H1 (cell line): ENCODE measurements at regions not wholly inside any gene's neighbourhood (a gene's known extent, or its start where the extent isn't known, plus 50 kb on each side); places are given as distances from the start of the nearest gene placed in this dataset.

Experiments
- CTCF ChIA-PET: fragments of 300-600 bp; sonication (Branson Sonifier 250); formaldehyde crosslinking; loops from one replicate; lab custom pipeline; 2021; ENCODE audit not compliant: partially characterized antibody; lab: Charles Lee
- POLR2A ChIA-PET: fragments of 300-600 bp; sonication (Branson Sonifier 250); formaldehyde crosslinking; loops from one replicate; lab custom pipeline; 2021; ENCODE audit warnings: inconsistent platforms; ENCODE audit not compliant: partially characterized antibody; lab: Charles Lee
- DNase-seq, 2 experiments: peaks; one replicate each; pipeline versions ENCODE4 v3.0.0 to v3.0.0-alpha.2; 2010 to 2022; ENCODE audit warnings: low spot score in 2 of 2, low read depth in 1 of 2, mixed read lengths in 1 of 2
- FAIRE-seq: peaks from 2 replicates; lab custom pipeline; 2011; peaks lifted over from hg19 to GRCh38; lab: Jason Lieb, UNC
- H2AFZ ChIP-seq: 2 replicates; pipeline ENCODE4 v1.8.1; 2012; ENCODE audit warnings: low read length, inconsistent platforms
- H2AK5ac ChIP-seq: 2 replicates; pipeline ENCODE4 v1.6.1; 2013; ENCODE audit warnings: low read depth, low read length
- H2BK120ac ChIP-seq: replicated peaks from 2 replicates; pipeline ENCODE3; 2013; ENCODE audit warnings: low read depth, low read length, inconsistent platforms
- H2BK12ac ChIP-seq: 2 replicates; pipeline ENCODE4 v1.6.1; 2013; ENCODE audit warnings: low read depth, low read length
- H2BK15ac ChIP-seq: 2 replicates; pipeline ENCODE4 v1.6.1; 2013; ENCODE audit warnings: low read length
- H2BK20ac ChIP-seq: 2 replicates; pipeline ENCODE4 v1.6.1; 2013; ENCODE audit warnings: low read length
- H2BK5ac ChIP-seq: 2 replicates; pipeline ENCODE4 v1.6.1; 2013; ENCODE audit warnings: low read depth, low read length
- H3K14ac ChIP-seq: 2 replicates; pipeline ENCODE4 v1.6.1; 2013; ENCODE audit warnings: inconsistent platforms; ENCODE audit not compliant: insufficient read length
- H3K18ac ChIP-seq: 2 replicates; pipeline ENCODE4 v1.6.1; 2013; ENCODE audit warnings: low read length; ENCODE audit errors: extremely low read depth
- H3K23ac ChIP-seq: 2 replicates; pipeline ENCODE4 v1.6.1; 2013; ENCODE audit warnings: inconsistent platforms; ENCODE audit not compliant: insufficient read length
- H3K23me2 ChIP-seq: 2 replicates; pipeline ENCODE4 v1.6.1; 2013; ENCODE audit warnings: low read depth, low read length
- H3K27ac ChIP-seq: 2 replicates; pipeline ENCODE4 v1.6.1; 2011; ENCODE audit warnings: low read depth, low read length, inconsistent platforms
- H3K27me3 ChIP-seq, 4 experiments: replicated peaks in 1 of 4; 1 replicate in 1 of 4; 2 replicates in 3 of 4; pipeline versions ENCODE4 v1.6.1 to v1.8.1; 2011 to 2013; ENCODE audit warnings: low read length in 3 of 4, mild to moderate bottlenecking in 3 of 4, inconsistent platforms in 2 of 4, mixed read lengths in 2 of 4, moderate library complexity in 1 of 4; ENCODE audit not compliant: control insufficient read depth in 3 of 4, insufficient read depth in 3 of 4; ENCODE audit errors: extremely low read depth in 1 of 4
- H3K36me3 ChIP-seq, 4 experiments: 2 replicates each; pipeline versions ENCODE4 v1.6.1 to v1.8.1; 2011 to 2013; ENCODE audit warnings: mild to moderate bottlenecking in 4 of 4, low read length in 3 of 4, moderate library complexity in 2 of 4, control low read depth in 1 of 4, inconsistent platforms in 1 of 4; ENCODE audit not compliant: insufficient read depth in 4 of 4, control insufficient read depth in 2 of 4
- H3K4ac ChIP-seq: replicated peaks from 2 replicates; pipeline ENCODE3; 2013; ENCODE audit warnings: low read length, low read depth, mixed read lengths, inconsistent platforms; ENCODE audit not compliant: insufficient read length
- H3K4me1 ChIP-seq, 4 experiments: replicated peaks in 1 of 4; 1 replicate in 1 of 4; 2 replicates in 3 of 4; pipeline versions ENCODE4 v1.6.1 to v1.8.1; 2011 to 2013; ENCODE audit warnings: low read length in 3 of 4, inconsistent platforms in 2 of 4, mixed read lengths in 1 of 4; ENCODE audit not compliant: insufficient read depth in 4 of 4, control insufficient read depth in 3 of 4
- H3K4me2 ChIP-seq, 2 experiments: 2 replicates each; pipeline versions ENCODE4 v1.6.1 to v1.8.1; 2011 to 2013; ENCODE audit warnings: low read depth in 2 of 2, low read length in 2 of 2, control low read depth in 1 of 2, inconsistent platforms in 1 of 2, mild to moderate bottlenecking in 1 of 2; ENCODE audit not compliant: insufficient read depth in 1 of 2
- H3K4me3 ChIP-seq, 4 experiments: fragments of 200-600, 300-600 bp in 1 of 4; sonication (generic), shearing (Covaris generic), sonication (Bioruptor Twin) in 1 of 4; 2 replicates each; pipeline versions ENCODE4 v1.5.1 to v1.8.1; 2011 to 2016; ENCODE audit warnings: low read length in 4 of 4, low read depth in 3 of 4, control low read depth in 2 of 4, inconsistent platforms in 2 of 4, mild to moderate bottlenecking in 2 of 4, mixed read lengths in 1 of 4, moderate library complexity in 1 of 4; ENCODE audit not compliant: insufficient read depth in 2 of 4; ENCODE audit errors: extremely low read depth in 1 of 4
- H3K56ac ChIP-seq: replicated peaks from 2 replicates; pipeline ENCODE3; 2013; ENCODE audit warnings: low read depth, mild to moderate bottlenecking, mixed read lengths, low read length, inconsistent platforms; ENCODE audit not compliant: insufficient read length
- H3K79me1 ChIP-seq: 2 replicates; pipeline ENCODE4 v1.6.1; 2013; ENCODE audit warnings: low read depth, low read length, control low read depth
- H3K79me2 ChIP-seq, 2 experiments: 2 replicates each; pipeline versions ENCODE4 v1.6.1 to v1.8.1; 2012 to 2013; ENCODE audit warnings: low read length in 2 of 2, mild to moderate bottlenecking in 2 of 2, inconsistent platforms in 1 of 2; ENCODE audit not compliant: insufficient read depth in 2 of 2, control insufficient read depth in 1 of 2
- H3K9ac ChIP-seq, 4 experiments: replicated peaks in 1 of 4; 1 replicate in 1 of 4; 2 replicates in 3 of 4; pipeline versions ENCODE4 v1.6.1 to v1.8.1; 2011 to 2013; ENCODE audit warnings: low read depth in 3 of 4, low read length in 3 of 4, control low read depth in 2 of 4, mild to moderate bottlenecking in 2 of 4, moderate library complexity in 2 of 4, inconsistent platforms in 1 of 4; ENCODE audit errors: extremely low read depth in 1 of 4
- H3K9me3 ChIP-seq, 2 experiments: 2 replicates each; pipeline versions ENCODE4 v1.6.1 to v1.8.1; 2012 to 2013; ENCODE audit warnings: mild to moderate bottlenecking in 2 of 2, moderate library complexity in 2 of 2, control low read depth in 1 of 2, inconsistent platforms in 1 of 2, low read depth in 1 of 2, low read length in 1 of 2, mixed read lengths in 1 of 2; ENCODE audit not compliant: insufficient read depth in 2 of 2
- H4K20me1 ChIP-seq, 2 experiments: replicated peaks in 1 of 2; 2 replicates each; pipeline versions ENCODE3 to v1.8.1; 2011 to 2013; ENCODE audit warnings: inconsistent platforms in 2 of 2, low read length in 2 of 2, mild to moderate bottlenecking in 1 of 2; ENCODE audit not compliant: insufficient read depth in 2 of 2, control insufficient read depth in 1 of 2
- H4K5ac ChIP-seq: 2 replicates; pipeline ENCODE4 v1.6.1; 2013; ENCODE audit warnings: low read length, low read depth, mixed read lengths, inconsistent platforms; ENCODE audit not compliant: insufficient read length
- H4K8ac ChIP-seq: 2 replicates; pipeline ENCODE4 v1.8.0; 2013; ENCODE audit warnings: mild to moderate bottlenecking, moderate library complexity, low read length, inconsistent platforms; ENCODE audit not compliant: insufficient read depth; ENCODE audit errors: extremely low read depth
- H4K91ac ChIP-seq: replicated peaks from 2 replicates; pipeline ENCODE3; 2013; ENCODE audit warnings: low read length, mixed read lengths, inconsistent platforms; ENCODE audit not compliant: insufficient read length
- RBBP5 ChIP-seq: IDR thresholded peaks from 2 replicates; pipeline ENCODE4 v1.7.1; 2012; ENCODE audit warnings: low read depth, mild to moderate bottlenecking, inconsistent platforms, low read length, moderate library complexity, borderline replicate concordance
- WGBS, 2 experiments: shearing (Covaris generic) in 1 of 2; methylation state at CpG; one replicate each; pipeline versions ENCODE4 v1.1.6 to v1.1.7; 2013 to 2015; ENCODE audit warnings: low lambda C conversion rate in 2 of 2, mixed read lengths in 2 of 2, inconsistent platforms in 1 of 2, low coverage in 1 of 2, missing lambda C conversion rate in 1 of 2; ENCODE audit not compliant: insufficient replicate concordance in 2 of 2, insufficient coverage in 1 of 2, insufficient read length in 1 of 2; ENCODE audit errors: extremely low coverage in 1 of 2, missing lambda C conversion rate in 1 of 2; 5-methylcytosine and 5-hydroxymethylcytosine counted together

DNA sequence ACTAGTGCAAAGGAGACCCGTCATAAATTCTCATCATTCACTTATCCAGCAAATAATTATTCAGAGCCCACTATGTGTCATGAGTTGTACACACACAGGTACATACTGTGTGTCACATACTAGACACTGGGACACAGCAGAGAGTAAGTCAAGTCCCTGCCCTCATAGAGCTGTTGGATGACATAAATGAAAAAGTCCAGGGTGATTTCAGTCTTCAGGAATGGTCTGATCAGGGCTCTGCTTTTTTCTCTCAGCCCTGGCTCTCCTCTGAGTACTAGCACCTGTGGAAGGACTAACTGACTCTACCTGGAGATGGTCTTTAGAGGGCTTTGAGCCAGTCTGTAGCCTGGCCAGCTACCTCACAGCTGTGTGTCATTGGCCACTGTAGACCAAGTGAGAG is 198.0 kb upstream of the LEF1 start:
- Histone ChIP-seq H3K14ac (no peak overlapping the region), H4K20me1 (no peaks in the 10 kb centered on the region), H3K4ac (no peak overlapping the region), H3K4me2 (no peak overlapping the region), H3K9ac (no peak overlapping the region), H3K9me3 (no peaks in the 10 kb centered on the region), H2BK15ac (no peak overlapping the region), H4K8ac (no peak overlapping the region), H3K4me3 (no peak overlapping the region), H3K4me1 (peaks cover 0 to 4% (median 0%) of the 10 kb centered on the region in 4 experiments; a peak in 1 of 7 replicates), H3K56ac (no peak overlapping the region), H3K27me3 (no peaks in the 10 kb centered on the region), H3K36me3 (no peaks in the 10 kb centered on the region), H2AFZ (no peak overlapping the region), H2BK12ac (no peak overlapping the region), H4K91ac (no peak overlapping the region), H2BK5ac (no peak overlapping the region), H4K5ac (no peak overlapping the region), H3K79me1 (no peaks in the 10 kb centered on the region), H3K23ac (no peak overlapping the region), H3K79me2 (no peaks in the 10 kb centered on the region), H2BK120ac (no peak overlapping the region), H3K23me2 (no peaks in the 10 kb centered on the region), H2AK5ac (no peak overlapping the region), H3K18ac (no peak overlapping the region), H3K27ac (no peak overlapping the region), H2BK20ac (no peak overlapping the region)
- ChIA-PET CTCF (interaction anchor here (0.6 to 1.2 kb wide), 4 partner anchors 22 to 348 kb away, joined by 3 to 4 read pairs (median 3); no protein-coding TSS in a partner anchor), POLR2A (no interaction called here)
- 100% methylated on average over 1 of the region's 1 CpG; no CpG with 5 or more reads in 1 of the 2 experiments for WGBS, 2 experiments
- TF ChIP-seq RBBP5: no peak
- FAIRE-seq (no peak), DNase-seq (no peak)
